HEK293 (cell line): ENCODE measurements at regions not wholly inside any gene's neighbourhood (a gene's known extent, or its start where the extent isn't known, plus 50 kb on each side); places are given as distances from the start of the nearest gene placed in this dataset.

Experiments
- ZNF416 ChIP-seq: fragments of 450-650 bp; formaldehyde crosslinking; IDR thresholded peaks from 2 replicates; pipeline ENCODE4 v1.5.1; 2016; ENCODE audit warnings: missing biosample characterization, missing genetic modification characterization
- ZNF433 ChIP-seq: fragments of 450-650 bp; formaldehyde crosslinking; IDR thresholded peaks from 2 replicates; pipeline ENCODE4 v1.5.1; 2016; ENCODE audit warnings: missing biosample characterization, missing genetic modification characterization, low read depth
- ZNF639 ChIP-seq: fragments of 450-650 bp; formaldehyde crosslinking; IDR thresholded peaks from 2 replicates; pipeline ENCODE4 v1.5.1; 2016; ENCODE audit warnings: missing biosample characterization, missing genetic modification characterization
- ZNF658 ChIP-seq: fragments of 450-650 bp; formaldehyde crosslinking; IDR thresholded peaks from 2 replicates; pipeline ENCODE4; 2016; ENCODE audit warnings: missing biosample characterization, missing genetic modification characterization
- ZNF707 ChIP-seq: fragments of 450-650 bp; formaldehyde crosslinking; IDR thresholded peaks from 2 replicates; pipeline ENCODE4 v1.5.1; 2016; ENCODE audit warnings: missing biosample characterization, missing genetic modification characterization
- TF ChIP-seq, protein P1 (sequence below): fragments of 450-650 bp; formaldehyde crosslinking; optimal IDR thresholded peaks from 2 replicates; pipeline ENCODE3; 2016; ENCODE audit warnings: missing biosample characterization, mild to moderate bottlenecking, missing genetic modification characterization
- TF ChIP-seq, protein P2 (sequence below): fragments of 450-650 bp; formaldehyde crosslinking; IDR thresholded peaks from 2 replicates; pipeline ENCODE4 v1.5.1; 2016; ENCODE audit warnings: missing biosample characterization, missing genetic modification characterization
- TF ChIP-seq, protein P3 (sequence below): fragments of 450-650 bp; formaldehyde crosslinking; IDR thresholded peaks from 2 replicates; pipeline ENCODE4 v1.5.1; 2016; ENCODE audit warnings: missing biosample characterization, missing genetic modification characterization

DNA sequence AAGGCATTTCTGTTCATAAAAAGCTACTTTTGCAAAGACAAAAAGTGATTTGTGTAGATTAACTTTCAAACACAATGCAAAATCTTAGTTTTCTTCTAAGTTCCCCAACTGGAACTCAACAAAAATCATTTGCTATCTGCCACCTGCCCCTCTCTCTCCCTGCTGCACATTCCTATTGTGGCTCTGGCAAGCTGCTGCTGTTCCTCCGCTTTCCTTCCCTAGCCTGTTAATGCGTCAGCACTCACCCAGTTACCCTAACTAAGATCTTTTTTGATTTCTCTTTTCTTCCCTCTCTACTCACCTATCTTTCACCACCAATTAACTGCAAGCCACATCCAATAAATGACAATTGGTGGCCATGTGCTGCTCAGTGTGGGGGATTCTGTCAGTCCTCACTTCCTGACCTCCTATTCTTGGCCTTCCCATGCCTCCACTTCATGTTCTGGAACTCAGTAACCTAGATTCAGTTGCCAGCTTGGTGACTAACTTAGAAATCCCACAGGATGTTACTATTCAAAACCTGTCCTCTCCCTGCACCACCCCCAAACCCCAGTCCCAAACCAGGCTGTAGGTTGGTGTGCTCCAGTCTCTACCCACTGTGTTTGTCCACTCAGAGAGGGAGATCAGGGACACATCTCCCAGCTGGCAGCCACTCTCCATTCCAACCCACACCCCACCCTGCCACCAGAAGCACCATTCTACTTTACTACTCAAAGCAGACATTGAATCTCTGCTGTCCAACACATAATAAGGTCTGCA, 140.2 kb upstream of the CTTNBP2 start:
- TF ChIP-seq, protein P1, sequence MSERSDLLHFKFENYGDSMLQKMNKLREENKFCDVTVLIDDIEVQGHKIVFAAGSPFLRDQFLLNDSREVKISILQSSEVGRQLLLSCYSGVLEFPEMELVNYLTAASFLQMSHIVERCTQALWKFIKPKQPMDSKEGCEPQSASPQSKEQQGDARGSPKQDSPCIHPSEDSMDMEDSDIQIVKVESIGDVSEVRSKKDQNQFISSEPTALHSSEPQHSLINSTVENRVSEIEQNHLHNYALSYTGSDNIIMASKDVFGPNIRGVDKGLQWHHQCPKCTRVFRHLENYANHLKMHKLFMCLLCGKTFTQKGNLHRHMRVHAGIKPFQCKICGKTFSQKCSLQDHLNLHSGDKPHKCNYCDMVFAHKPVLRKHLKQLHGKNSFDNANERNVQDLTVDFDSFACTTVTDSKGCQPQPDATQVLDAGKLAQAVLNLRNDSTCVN, result no peak
- TF ChIP-seq ZNF639 (tag by site-specific recombination), result no peak
- TF ChIP-seq ZNF416, result no peak
- TF ChIP-seq, protein P2, sequence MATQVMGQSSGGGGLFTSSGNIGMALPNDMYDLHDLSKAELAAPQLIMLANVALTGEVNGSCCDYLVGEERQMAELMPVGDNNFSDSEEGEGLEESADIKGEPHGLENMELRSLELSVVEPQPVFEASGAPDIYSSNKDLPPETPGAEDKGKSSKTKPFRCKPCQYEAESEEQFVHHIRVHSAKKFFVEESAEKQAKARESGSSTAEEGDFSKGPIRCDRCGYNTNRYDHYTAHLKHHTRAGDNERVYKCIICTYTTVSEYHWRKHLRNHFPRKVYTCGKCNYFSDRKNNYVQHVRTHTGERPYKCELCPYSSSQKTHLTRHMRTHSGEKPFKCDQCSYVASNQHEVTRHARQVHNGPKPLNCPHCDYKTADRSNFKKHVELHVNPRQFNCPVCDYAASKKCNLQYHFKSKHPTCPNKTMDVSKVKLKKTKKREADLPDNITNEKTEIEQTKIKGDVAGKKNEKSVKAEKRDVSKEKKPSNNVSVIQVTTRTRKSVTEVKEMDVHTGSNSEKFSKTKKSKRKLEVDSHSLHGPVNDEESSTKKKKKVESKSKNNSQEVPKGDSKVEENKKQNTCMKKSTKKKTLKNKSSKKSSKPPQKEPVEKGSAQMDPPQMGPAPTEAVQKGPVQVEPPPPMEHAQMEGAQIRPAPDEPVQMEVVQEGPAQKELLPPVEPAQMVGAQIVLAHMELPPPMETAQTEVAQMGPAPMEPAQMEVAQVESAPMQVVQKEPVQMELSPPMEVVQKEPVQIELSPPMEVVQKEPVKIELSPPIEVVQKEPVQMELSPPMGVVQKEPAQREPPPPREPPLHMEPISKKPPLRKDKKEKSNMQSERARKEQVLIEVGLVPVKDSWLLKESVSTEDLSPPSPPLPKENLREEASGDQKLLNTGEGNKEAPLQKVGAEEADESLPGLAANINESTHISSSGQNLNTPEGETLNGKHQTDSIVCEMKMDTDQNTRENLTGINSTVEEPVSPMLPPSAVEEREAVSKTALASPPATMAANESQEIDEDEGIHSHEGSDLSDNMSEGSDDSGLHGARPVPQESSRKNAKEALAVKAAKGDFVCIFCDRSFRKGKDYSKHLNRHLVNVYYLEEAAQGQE (tag by site-specific recombination), result no peak
- TF ChIP-seq ZNF658, result no peak
- TF ChIP-seq, protein P3, sequence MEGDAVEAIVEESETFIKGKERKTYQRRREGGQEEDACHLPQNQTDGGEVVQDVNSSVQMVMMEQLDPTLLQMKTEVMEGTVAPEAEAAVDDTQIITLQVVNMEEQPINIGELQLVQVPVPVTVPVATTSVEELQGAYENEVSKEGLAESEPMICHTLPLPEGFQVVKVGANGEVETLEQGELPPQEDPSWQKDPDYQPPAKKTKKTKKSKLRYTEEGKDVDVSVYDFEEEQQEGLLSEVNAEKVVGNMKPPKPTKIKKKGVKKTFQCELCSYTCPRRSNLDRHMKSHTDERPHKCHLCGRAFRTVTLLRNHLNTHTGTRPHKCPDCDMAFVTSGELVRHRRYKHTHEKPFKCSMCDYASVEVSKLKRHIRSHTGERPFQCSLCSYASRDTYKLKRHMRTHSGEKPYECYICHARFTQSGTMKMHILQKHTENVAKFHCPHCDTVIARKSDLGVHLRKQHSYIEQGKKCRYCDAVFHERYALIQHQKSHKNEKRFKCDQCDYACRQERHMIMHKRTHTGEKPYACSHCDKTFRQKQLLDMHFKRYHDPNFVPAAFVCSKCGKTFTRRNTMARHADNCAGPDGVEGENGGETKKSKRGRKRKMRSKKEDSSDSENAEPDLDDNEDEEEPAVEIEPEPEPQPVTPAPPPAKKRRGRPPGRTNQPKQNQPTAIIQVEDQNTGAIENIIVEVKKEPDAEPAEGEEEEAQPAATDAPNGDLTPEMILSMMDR, result no peak
- no peak for TF ChIP-seq ZNF707 (tag by site-specific recombination)
- no peak for TF ChIP-seq ZNF433 (tag by site-specific recombination)
